Smooth muscle cell (in vitro differentiated cells): ENCODE measurements at regions not wholly inside any gene's neighbourhood (a gene's known extent, or its start where the extent isn't known, plus 50 kb on each side); places are given as distances from the start of the nearest gene placed in this dataset.

Experiments used
- DNase-seq: peaks from one replicate; lab custom pipeline; 2025; ENCODE audit not compliant: unreplicated experiment; lab: John Stamatoyannopoulos, UW
- H2AFZ ChIP-seq: fragments of 200-600 bp; sonication (generic); 2 replicates; pipeline ENCODE4 v1.6.0; 2016; ENCODE audit warnings: antibody characterized with exemption, low read depth, mild to moderate bottlenecking
- H3F3A ChIP-seq: fragments of 200-600 bp; sonication (generic); 2 replicates; pipeline ENCODE4 v1.6.0; 2017; ENCODE audit warnings: antibody characterized with exemption, low read depth
- H3K27ac ChIP-seq: fragments of 200-600 bp; sonication (generic); 2 replicates; pipeline ENCODE4 v1.5.1; 2016; ENCODE audit warnings: low read depth, mild to moderate bottlenecking
- H3K27me3 ChIP-seq: fragments of 200-600 bp; sonication (generic); 2 replicates; pipeline ENCODE4 v1.6.1; 2016; ENCODE audit warnings: low read depth, mild to moderate bottlenecking
- H3K36me3 ChIP-seq: fragments of 200-600 bp; sonication (generic); 2 replicates; pipeline ENCODE4 v1.5.1; 2016; ENCODE audit warnings: low read depth
- H3K4me1 ChIP-seq: fragments of 200-600 bp; sonication (generic); 2 replicates; pipeline ENCODE4 v1.5.1; 2016; ENCODE audit warnings: low read depth
- H3K4me2 ChIP-seq: fragments of 200-600 bp; sonication (generic); 2 replicates; pipeline ENCODE4 v1.6.0; 2016; ENCODE audit warnings: mild to moderate bottlenecking
- H3K4me3 ChIP-seq: fragments of 200-600 bp; sonication (generic); 2 replicates; pipeline ENCODE4 v1.5.1; 2016; ENCODE audit warnings: mild to moderate bottlenecking
- H3K79me2 ChIP-seq: fragments of 200-600 bp; sonication (generic); 2 replicates; pipeline ENCODE4 v1.6.0; 2016; ENCODE audit warnings: low read depth, mild to moderate bottlenecking
- H3K9ac ChIP-seq: fragments of 200-600 bp; sonication (generic); 2 replicates; pipeline ENCODE4 v1.6.0; 2016; ENCODE audit warnings: low read depth
- H3K9me3 ChIP-seq: fragments of 200-600 bp; sonication (generic); replicated peaks from 2 replicates; pipeline ENCODE4 v1.5.1; 2016; ENCODE audit warnings: low read depth
- H4K20me1 ChIP-seq: fragments of 200-600 bp; sonication (generic); 2 replicates; pipeline ENCODE4 v1.6.0; 2016; ENCODE audit warnings: low read depth
- CTCF ChIP-seq: fragments of 200-600 bp; sonication (generic); IDR thresholded peaks from 2 replicates; pipeline ENCODE4 v1.5.1; 2017; ENCODE audit warnings: borderline replicate concordance, mild to moderate bottlenecking, antibody characterized with exemption; ENCODE audit not compliant: insufficient read depth, poor library complexity, severe bottlenecking
- WGBS: methylation state at CpG from one replicate; pipeline ENCODE4 v1.1.7; 2016; ENCODE audit warnings: low lambda C conversion rate; 5-methylcytosine and 5-hydroxymethylcytosine counted together

- WGBS: 88% methylated on average over 1 of the region's 1 CpG
- Histone ChIP-seq H3K4me3 (no peak overlapping the region), H3K27ac (no peak overlapping the region), H3K79me2 (no peaks in the 10 kb centered on the region), H3K36me3 (no peaks in the 10 kb centered on the region), H3K4me1 (peaks cover 7% of the 10 kb centered on the region), H4K20me1 (no peaks in the 10 kb centered on the region), H2AFZ (no peak overlapping the region), H3K9ac (no peak overlapping the region), H3F3A (no peaks in the 10 kb centered on the region), H3K27me3 (no peaks in the 10 kb centered on the region), H3K4me2 (no peak overlapping the region), H3K9me3 (no peaks in the 10 kb centered on the region)
- no peak for TF ChIP-seq CTCF
- no peak for DNase-seq
Measured at GRCh38 chr2:66344087-66344663, 90.8 kb upstream of the MEIS1 start.

- Histone ChIP-seq H3K27ac (no peak overlapping the region), H3K9ac (no peak overlapping the region), H4K20me1 (no peaks in the 10 kb centered on the region), H3K9me3 (no peaks in the 10 kb centered on the region), H2AFZ (no peak overlapping the region), H3K36me3 (no peaks in the 10 kb centered on the region), H3F3A (no peaks in the 10 kb centered on the region), H3K79me2 (no peaks in the 10 kb centered on the region), H3K27me3 (no peaks in the 10 kb centered on the region), H3K4me3 (no peak overlapping the region), H3K4me2 (no peak overlapping the region), H3K4me1 (peaks cover 7% of the 10 kb centered on the region)
- no peak for DNase-seq
- TF ChIP-seq CTCF: no peak
- WGBS: 73% methylated on average over 1 of the region's 1 CpG
Measured at GRCh38 chr2:66343259-66343658, 91.7 kb upstream of the MEIS1 start.

- no peaks in the 10 kb centered on the region for H3K79me2 ChIP-seq
- H3K9me3 ChIP-seq: no peaks in the 10 kb centered on the region
- no peaks in the 10 kb centered on the region for H3K27me3 ChIP-seq
- no peak overlapping the region for H2AFZ ChIP-seq
- TF ChIP-seq CTCF: no peak
- H3F3A ChIP-seq: no peaks in the 10 kb centered on the region
- H3K27ac ChIP-seq: no peak overlapping the region
- H3K4me2 ChIP-seq: no peak overlapping the region
- H4K20me1 ChIP-seq: no peaks in the 10 kb centered on the region
- no peak overlapping the region for H3K9ac ChIP-seq
- H3K36me3 ChIP-seq: no peaks in the 10 kb centered on the region
- no peak overlapping the region for H3K4me3 ChIP-seq
- no peaks in the 10 kb centered on the region for H3K4me1 ChIP-seq
- DNase-seq: no peak
- WGBS: 87% methylated on average over 5 of the region's 5 CpGs
Measured at GRCh38 chr2:66340521-66340920, 94.4 kb upstream of the MEIS1 start.
